GM06990 (cell line): ENCODE measurements at regions not wholly inside any gene's neighbourhood (a gene's known extent, or its start where the extent isn't known, plus 50 kb on each side); places are given as distances from the start of the nearest gene placed in this dataset.
"Not testable (repeated sequence)": the region's sequence is repeated elsewhere in the genome, so short reads cannot be mapped to it uniquely, and the experiment has no call there.

ENCODE experiments used
- DNase-seq: peaks from one replicate; pipeline ENCODE4 v3.0.0-alpha.2; 2011; ENCODE audit not compliant: insufficient read length; ENCODE audit errors: extremely low read depth
- H3K27me3 ChIP-seq: replicated peaks from 2 replicates; pipeline ENCODE4 v1.6.0; 2011; ENCODE audit warnings: low read length; ENCODE audit not compliant: control insufficient read depth, insufficient read depth
- H3K36me3 ChIP-seq: 2 replicates; pipeline ENCODE4 v1.5.1; 2011; ENCODE audit warnings: low read length; ENCODE audit not compliant: control insufficient read depth, insufficient read depth
- H3K4me3 ChIP-seq: replicated peaks from 2 replicates; pipeline ENCODE4 v1.5.1; 2011; ENCODE audit warnings: low read depth, mild to moderate bottlenecking, control low read depth, low read length
- TF ChIP-seq, protein P1 (sequence below): IDR thresholded peaks from 2 replicates; pipeline ENCODE4 v1.5.1; 2011; ENCODE audit warnings: low read length, control low read depth, mild to moderate bottlenecking, inconsistent platforms; ENCODE audit not compliant: insufficient read depth, poor library complexity, severe bottlenecking

- no peaks in the 10 kb centered on the region for H3K27me3 ChIP-seq
- H3K4me3 ChIP-seq: no peak overlapping the region
- H3K36me3 ChIP-seq: no peaks in the 10 kb centered on the region
- DNase-seq: peak; percentile 20
- TF ChIP-seq, protein P1, sequence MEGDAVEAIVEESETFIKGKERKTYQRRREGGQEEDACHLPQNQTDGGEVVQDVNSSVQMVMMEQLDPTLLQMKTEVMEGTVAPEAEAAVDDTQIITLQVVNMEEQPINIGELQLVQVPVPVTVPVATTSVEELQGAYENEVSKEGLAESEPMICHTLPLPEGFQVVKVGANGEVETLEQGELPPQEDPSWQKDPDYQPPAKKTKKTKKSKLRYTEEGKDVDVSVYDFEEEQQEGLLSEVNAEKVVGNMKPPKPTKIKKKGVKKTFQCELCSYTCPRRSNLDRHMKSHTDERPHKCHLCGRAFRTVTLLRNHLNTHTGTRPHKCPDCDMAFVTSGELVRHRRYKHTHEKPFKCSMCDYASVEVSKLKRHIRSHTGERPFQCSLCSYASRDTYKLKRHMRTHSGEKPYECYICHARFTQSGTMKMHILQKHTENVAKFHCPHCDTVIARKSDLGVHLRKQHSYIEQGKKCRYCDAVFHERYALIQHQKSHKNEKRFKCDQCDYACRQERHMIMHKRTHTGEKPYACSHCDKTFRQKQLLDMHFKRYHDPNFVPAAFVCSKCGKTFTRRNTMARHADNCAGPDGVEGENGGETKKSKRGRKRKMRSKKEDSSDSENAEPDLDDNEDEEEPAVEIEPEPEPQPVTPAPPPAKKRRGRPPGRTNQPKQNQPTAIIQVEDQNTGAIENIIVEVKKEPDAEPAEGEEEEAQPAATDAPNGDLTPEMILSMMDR: no peak
Observed at GRCh38 chr3:138890555-138891187, 55.9 kb upstream of the PIK3CB start.

- no peaks in the 10 kb centered on the region for H3K27me3 ChIP-seq
- no peaks in the 10 kb centered on the region for H3K36me3 ChIP-seq
- no peak for DNase-seq
- TF ChIP-seq, protein P1: no peak
- H3K4me3 ChIP-seq: no peak overlapping the region
Observed at GRCh38 chr3:138889792-138890191, 55.1 kb upstream of the PIK3CB start.

DNA sequence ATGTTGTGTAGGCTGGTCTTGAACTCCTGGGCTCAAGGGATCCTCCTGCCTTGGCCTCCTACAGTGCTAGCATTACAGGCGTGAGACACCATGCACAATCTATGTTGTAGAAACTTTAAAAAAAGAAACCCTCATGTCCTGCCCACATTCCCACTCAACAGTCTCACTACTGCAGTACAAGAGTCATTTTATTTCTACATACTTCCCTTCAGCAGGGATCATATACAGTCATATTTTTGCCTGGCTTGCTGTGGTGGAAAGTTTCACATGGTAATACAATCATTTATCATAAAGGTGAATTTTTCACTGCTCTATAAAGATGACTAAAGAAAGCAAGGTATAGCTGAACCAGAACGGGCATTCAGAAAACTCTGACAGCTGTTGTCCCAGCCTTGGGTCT, 53.8 kb upstream of the PIK3CB start:
- no peaks in the 10 kb centered on the region for H3K27me3 ChIP-seq
- no peak overlapping the region for H3K4me3 ChIP-seq
- H3K36me3 ChIP-seq: no peaks in the 10 kb centered on the region
- TF ChIP-seq, protein P1: no peak
- no peak for DNase-seq

GRCh38 chr3:138886096-138886495, 51.4 kb upstream of the PIK3CB start:
- H3K36me3 ChIP-seq, DNase-seq: not testable (repeated sequence)

More at GRCh38 chr3:138886096-138886495, 51.4 kb upstream of the PIK3CB start:
- not testable (repeated sequence) for H3K27me3 ChIP-seq, H3K4me3 ChIP-seq
